GM12878 (cell line): ENCODE measurements at regions not wholly inside any gene's neighbourhood (a gene's known extent, or its start where the extent isn't known, plus 50 kb on each side); places are given as distances from the start of the nearest gene placed in this dataset.
A peak's percentile ranks its signal among the peaks of the same experiment; 100 is the strongest.

Source experiments
- ATAC-seq: fragments of 200-7000 bp; cut with Tn5 transposase; 3 replicates; pipeline ENCODE4 v1.9.1; 2020; ENCODE audit warnings: mild to moderate bottlenecking, moderate library complexity
- BruUV-seq: library from RNA; stranded (reverse); fragments of 400-500 nt; replicated peaks from 2 replicates; lab custom pipeline; 2021; lab: Mats Ljungman, UMichigan
- CTCF ChIA-PET: fragments of 300-600 bp; sonication (Branson Sonifier 250); formaldehyde crosslinking; extraction: SDS; loops from one replicate; lab custom pipeline; 2021; ENCODE audit warnings: inconsistent platforms; lab: Yijun Ruan, JAX
- POLR2A ChIA-PET: fragments of 350-600 bp; formaldehyde crosslinking; extraction: SDS; loops from one replicate; lab custom pipeline; 2021; ENCODE audit warnings: inconsistent platforms; lab: Charles Lee
- RAD21 ChIA-PET: fragments of 300-600 bp; sonication (Branson Sonifier 250); formaldehyde crosslinking; loops from one replicate; lab custom pipeline; 2023; ENCODE audit warnings: antibody characterized with exemption; ENCODE audit not compliant: unreplicated experiment; lab: Charles Lee
- SMC1A ChIA-PET: fragments of 300-600 bp; sonication (Branson Sonifier 250); formaldehyde crosslinking; loops from one replicate; lab custom pipeline; 2023; ENCODE audit not compliant: unreplicated experiment, uncharacterized antibody; lab: Charles Lee
- DNase-seq: peaks from one replicate; pipeline ENCODE4 v3.0.0-alpha.2; 2011; ENCODE audit warnings: low read depth, low spot score
- FAIRE-seq: peaks from 3 replicates; lab custom pipeline; 2011; peaks lifted over from hg19 to GRCh38; lab: Jason Lieb, UNC
- H2AFZ ChIP-seq: 2 replicates; pipeline ENCODE4 v1.6.0; 2011; ENCODE audit warnings: low read depth, low read length, control low read depth; ENCODE audit not compliant: control insufficient read depth
- H3K27ac ChIP-seq: 2 replicates; pipeline ENCODE4 v1.5.1; 2011; ENCODE audit warnings: control low read depth; ENCODE audit not compliant: control insufficient read depth, insufficient read depth
- H3K27me3 ChIP-seq, 2 experiments: replicated peaks in 1 of 2; 2 replicates each; pipeline versions ENCODE4 v1.6.0 to v1.6.1; 2011; ENCODE audit warnings: low read length in 1 of 2; ENCODE audit not compliant: control insufficient read depth in 2 of 2, insufficient read depth in 2 of 2
- H3K36me3 ChIP-seq, 2 experiments: 2 replicates each; pipeline ENCODE4 v1.5.1; 2011; ENCODE audit warnings: low read length in 1 of 2; ENCODE audit not compliant: control insufficient read depth in 2 of 2, insufficient read depth in 2 of 2
- H3K4me1 ChIP-seq: 2 replicates; pipeline ENCODE4 v1.6.1; 2011; ENCODE audit warnings: mild to moderate bottlenecking, low read length, moderate library complexity, mixed read lengths; ENCODE audit not compliant: control insufficient read depth, insufficient read depth
- H3K4me2 ChIP-seq: 2 replicates; pipeline ENCODE4 v1.6.0; 2011; ENCODE audit warnings: control low read depth; ENCODE audit not compliant: control insufficient read depth, insufficient read depth
- H3K4me3 ChIP-seq: fragments of 200-600 bp; sonication (generic); 2 replicates; pipeline ENCODE4 v1.5.1; 2016
- H3K79me2 ChIP-seq: 2 replicates; pipeline ENCODE4 v1.6.0; 2011; ENCODE audit warnings: low read length; ENCODE audit not compliant: control insufficient read depth, insufficient read depth
- H3K9ac ChIP-seq: 2 replicates; pipeline ENCODE4 v1.8.0; 2011; ENCODE audit warnings: low read length, control low read depth, mixed read lengths; ENCODE audit not compliant: control insufficient read depth, insufficient read depth
- H3K9me3 ChIP-seq: replicated peaks from 3 replicates; pipeline ENCODE4 v1.5.1; 2011; ENCODE audit warnings: mild to moderate bottlenecking, low read length; ENCODE audit not compliant: control insufficient read depth, insufficient read depth
- H4K20me1 ChIP-seq: 2 replicates; pipeline ENCODE4 v1.6.0; 2011; ENCODE audit not compliant: control insufficient read depth, insufficient read depth
- DPF2 ChIP-seq: fragments of 450-650 bp; IDR thresholded peaks from 2 replicates; pipeline ENCODE4 v1.6.1; 2017; ENCODE audit warnings: mild to moderate bottlenecking
- EED ChIP-seq: sonication (generic); IDR thresholded peaks from 2 replicates; pipeline ENCODE4 v1.6.1; 2016; ENCODE audit warnings: antibody characterized with exemption, low read depth
- EP300 ChIP-seq, 2 experiments: fragments of 150-350 bp in 1 of 2; IDR thresholded peaks; 2 replicates each; pipeline ENCODE4 v1.6.1; 2011 to 2012; ENCODE audit warnings: low read depth in 2 of 2, low read length in 2 of 2, borderline replicate concordance in 1 of 2, improper control_type of control experiment in 1 of 2, inconsistent platforms in 1 of 2; ENCODE audit not compliant: control insufficient read depth in 1 of 2
- IKZF1 ChIP-seq: fragments of 450-650 bp; conservative IDR thresholded peaks from 2 replicates; pipeline ENCODE4 v1.6.1; 2017; ENCODE audit warnings: antibody characterized with exemption, mild to moderate bottlenecking
- PAX8 ChIP-seq: fragments of 450-650 bp; IDR thresholded peaks from 2 replicates; pipeline ENCODE4 v1.6.1; 2017; ENCODE audit warnings: mild to moderate bottlenecking, moderate library complexity
- POU2F2 ChIP-seq: IDR thresholded peaks from 3 replicates; pipeline ENCODE4 v1.6.1; 2011; ENCODE audit warnings: low read depth, mild to moderate bottlenecking, low read length, borderline replicate concordance
- RELB ChIP-seq: fragments of 450-650 bp; IDR thresholded peaks from 2 replicates; pipeline ENCODE4 v1.6.1; 2017; ENCODE audit warnings: low read depth, mild to moderate bottlenecking, moderate library complexity
- SPI1 ChIP-seq: IDR thresholded peaks from 2 replicates; pipeline ENCODE4 v1.6.1; 2011; ENCODE audit warnings: low read depth, mild to moderate bottlenecking, low read length, moderate library complexity, borderline replicate concordance; ENCODE audit not compliant: insufficient read depth
- ZNF622 ChIP-seq: fragments of 450-650 bp; IDR thresholded peaks from 2 replicates; pipeline ENCODE4 v1.6.1; 2017; ENCODE audit warnings: mild to moderate bottlenecking, inconsistent platforms
- WGBS: methylation state at CpG from one replicate; pipeline ENCODE4 v1.1.6; 2016; ENCODE audit warnings: low lambda C conversion rate; ENCODE audit not compliant: insufficient replicate concordance, insufficient coverage; ENCODE audit errors: missing lambda C conversion rate; 5-methylcytosine and 5-hydroxymethylcytosine counted together
- in situ Hi-C: fragments of 300-500 bp; cut with MboI; formaldehyde crosslinking; loops from 9 replicates; pipeline ENCODE4 v1.14.3; 2018; ENCODE audit warnings: mixed read lengths
- intact Hi-C: fragments of 100-400 bp; cut with micrococcal nuclease; formaldehyde crosslinking; loops from one replicate; pipeline ENCODE4 v1.14.2; 2022; ENCODE audit not compliant: unreplicated experiment
- TF ChIP-seq, protein P1 (sequence below): fragments of 450-650 bp; IDR thresholded peaks from 2 replicates; pipeline ENCODE4 v1.6.1; 2017; ENCODE audit warnings: mild to moderate bottlenecking

DNA sequence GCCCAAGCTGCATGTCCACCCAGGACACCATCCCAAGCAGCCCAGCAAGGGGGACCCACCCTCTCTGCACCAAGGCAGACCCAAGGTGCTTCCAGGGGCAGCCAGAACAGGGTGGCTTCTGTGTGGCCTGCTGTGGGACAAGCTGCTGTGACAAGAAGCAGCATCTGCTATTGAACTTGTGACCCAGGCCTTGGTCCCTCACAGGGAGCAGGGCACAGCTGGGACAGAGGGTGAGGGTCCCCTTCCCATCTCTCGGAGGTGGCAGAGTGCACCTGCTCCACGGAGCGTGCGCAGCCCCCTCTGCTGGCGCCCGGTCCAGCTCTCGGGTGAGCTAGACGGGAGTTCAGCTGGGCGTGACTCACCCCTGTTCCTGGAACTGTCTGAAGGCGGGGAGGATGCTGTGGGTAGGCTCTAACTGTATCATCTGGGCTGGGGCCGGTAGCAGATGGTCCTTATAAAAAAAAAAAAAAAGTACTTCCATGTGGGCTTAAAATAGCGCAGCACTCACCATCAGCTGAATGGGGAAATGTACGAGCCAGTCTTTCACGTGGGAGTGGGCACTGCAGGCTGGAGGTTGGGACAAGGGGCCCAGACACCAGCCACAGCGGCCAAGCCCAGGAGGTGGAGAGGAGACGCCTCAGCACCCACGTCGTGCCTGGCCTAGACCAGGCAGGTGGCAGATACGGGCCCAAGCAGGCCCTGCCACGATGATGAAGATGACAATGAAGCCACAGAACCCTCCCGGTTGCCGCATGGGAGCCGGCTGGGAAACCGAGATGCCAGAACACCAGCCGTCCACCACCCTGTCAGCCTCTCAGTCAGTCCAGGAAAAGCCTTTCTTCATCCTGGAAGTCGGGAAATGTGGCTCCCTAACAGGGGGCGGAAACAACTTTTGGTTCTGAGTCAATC is 136.8 kb upstream of the ID2 start (continued):
- TF ChIP-seq RELB (peak; percentile 62; the same call in 1 of the 2 replicates), ZNF622 (no peak), EP300 (IDR thresholded peaks at IDR 0.05; ENCODE audit: borderline replicate concordance in 1 of 2, control insufficient read depth in 1 of 2, low read depth in 2 of 2, low read length in 2 of 2) (peak; percentile 8 to 64; a peak in 2 of 4 replicates), EED (peak; percentile 70; the same call in 1 of the 2 replicates), DPF2 (0 out of 2 replicates have a peak, but pooled peaks have one; percentile 21), POU2F2 (peak; percentile 56; the same call in 1 of the 3 replicates)
- TF ChIP-seq, all 136 proteins: peak for 38

DNA sequence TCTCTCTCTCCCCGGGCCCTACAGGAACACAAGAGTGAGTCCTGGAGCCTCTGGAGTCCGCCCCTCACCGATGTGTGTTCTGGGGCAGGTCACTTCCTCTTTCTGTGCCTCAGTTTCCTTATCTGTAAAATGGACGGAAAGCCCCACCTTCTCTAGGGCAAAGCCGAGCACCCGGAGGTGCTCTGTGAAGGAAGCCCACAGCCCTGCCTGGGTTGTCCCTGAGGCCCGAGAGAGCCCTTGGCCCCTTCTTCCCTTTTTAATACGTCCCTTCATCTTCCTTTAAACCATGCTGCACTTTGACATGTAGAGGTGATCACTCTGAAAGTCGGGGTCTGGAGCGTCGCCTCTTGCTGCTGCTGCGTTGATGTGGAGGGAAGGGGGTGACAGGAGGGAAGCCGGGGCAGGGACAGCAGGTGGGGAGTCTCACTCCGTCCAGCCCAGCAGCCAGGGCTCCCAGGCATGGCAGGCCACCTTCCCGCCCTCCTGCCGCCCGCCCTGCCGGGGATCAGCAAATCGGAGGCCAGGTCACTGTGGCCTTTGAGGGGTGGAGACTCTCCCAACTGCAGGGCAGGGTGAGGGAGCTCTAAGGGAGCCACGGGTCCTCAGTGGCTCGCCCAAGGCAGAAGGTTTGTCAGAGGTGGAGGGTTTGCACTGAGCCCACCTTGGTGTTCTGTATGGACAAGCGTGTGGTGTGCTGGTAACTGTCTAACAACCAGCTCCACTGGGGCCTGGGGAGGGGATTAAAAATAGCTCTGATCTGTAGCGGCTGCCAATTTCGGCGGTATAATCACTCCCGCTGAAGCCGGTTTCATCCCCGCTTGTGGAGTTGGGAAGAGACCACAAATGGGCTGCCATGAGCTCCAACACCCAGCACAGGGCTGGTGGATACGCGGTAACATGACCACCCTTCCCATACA is 135.9 kb upstream of the ID2 start:
- Histone ChIP-seq H3K4me3 (no peak overlapping the region), H3K79me2 (no peaks in the 10 kb centered on the region), H3K27me3 (no peaks in the 10 kb centered on the region), H3K27ac (0 out of 2 replicates have a peak overlapping the region, but pooled peaks have one; percentile 30), H4K20me1 (no peaks in the 10 kb centered on the region), H3K9ac (no peak overlapping the region), H3K4me1 (peaks cover 47% of the 10 kb centered on the region)
- intact Hi-C loops = loop anchor here (5.0 kb wide), 1 partner anchor 81 kb away; no protein-coding TSS in a partner anchor
- SMC1A ChIA-PET = interaction anchor here (0.6 to 10.9 kb wide), 15 partner anchors 24 to 721 kb away, joined by 3 to 284 read pairs (median 4); partner anchors contain the start of gene ID2
- POLR2A ChIA-PET = interaction anchor here (0.6 to 1.2 kb wide), 5 partner anchors 20 to 1123 kb away, joined by 3 to 7 read pairs (median 3); partner anchors contain the start of gene ID2
- TF ChIP-seq, protein P1, sequence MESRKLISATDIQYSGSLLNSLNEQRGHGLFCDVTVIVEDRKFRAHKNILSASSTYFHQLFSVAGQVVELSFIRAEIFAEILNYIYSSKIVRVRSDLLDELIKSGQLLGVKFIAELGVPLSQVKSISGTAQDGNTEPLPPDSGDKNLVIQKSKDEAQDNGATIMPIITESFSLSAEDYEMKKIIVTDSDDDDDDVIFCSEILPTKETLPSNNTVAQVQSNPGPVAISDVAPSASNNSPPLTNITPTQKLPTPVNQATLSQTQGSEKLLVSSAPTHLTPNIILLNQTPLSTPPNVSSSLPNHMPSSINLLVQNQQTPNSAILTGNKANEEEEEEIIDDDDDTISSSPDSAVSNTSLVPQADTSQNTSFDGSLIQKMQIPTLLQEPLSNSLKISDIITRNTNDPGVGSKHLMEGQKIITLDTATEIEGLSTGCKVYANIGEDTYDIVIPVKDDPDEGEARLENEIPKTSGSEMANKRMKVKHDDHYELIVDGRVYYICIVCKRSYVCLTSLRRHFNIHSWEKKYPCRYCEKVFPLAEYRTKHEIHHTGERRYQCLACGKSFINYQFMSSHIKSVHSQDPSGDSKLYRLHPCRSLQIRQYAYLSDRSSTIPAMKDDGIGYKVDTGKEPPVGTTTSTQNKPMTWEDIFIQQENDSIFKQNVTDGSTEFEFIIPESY = 0 out of 2 replicates have a peak, but pooled peaks have one; percentile 13
- TF ChIP-seq SPI1 = peak; percentile 66; the same call in 1 of the 2 replicates
- TF ChIP-seq IKZF1 = 0 out of 2 replicates have a peak, but pooled peaks have one; percentile 18
- no peak for TF ChIP-seq PAX8
- TF ChIP-seq, all 136 proteins: peak for 3
- ChIA-PET RAD21 (interaction anchor here (0.8 to 10.3 kb wide), 9 partner anchors 24 to 311 kb away, joined by 3 to 322 read pairs (median 4); partner anchors contain the start of gene ID2), CTCF (interaction anchor here (0.6 to 3.8 kb wide), 9 partner anchors 8 to 139 kb away, joined by 3 to 64 read pairs (median 4); no protein-coding TSS in a partner anchor)
- Histone ChIP-seq H3K9me3 (no peaks in the 10 kb centered on the region), H3K4me2 (no peak overlapping the region), H3K36me3 (no peaks in the 10 kb centered on the region), H2AFZ (no peak overlapping the region; the same call in 1 of the 2 replicates)
- ATAC-seq (no peak), FAIRE-seq (no peak), DNase-seq (no peak)
- BruUV-seq = no TSS peak
- in situ Hi-C loops = no loop called here
- 81% methylated on average over 27 of the region's 30 CpGs for WGBS
